T-helper 2 cell (primary cell): ENCODE measurements at regions not wholly inside any gene's neighbourhood (a gene's known extent, or its start where the extent isn't known, plus 50 kb on each side); places are given as distances from the start of the nearest gene placed in this dataset.

Experiments
- DNase-seq, 5 experiments: peaks; one replicate each; pipeline versions ENCODE4 v3.0.0 to v3.0.0-alpha.2; 2012 to 2022

GRCh38 chr6:33950891-33951889, 147.4 kb upstream of the MLN start:
- DNase-seq: no peak

- peak in 1 of 5 experiments; percentile 8 for DNase-seq
Measured at GRCh38 chr6:33950472-33950881, 146.7 kb upstream of the MLN start.

GRCh38 chr6:33949877-33950435, 146.2 kb upstream of the MLN start:
- no peak for DNase-seq

- DNase-seq: no peak
Measured at GRCh38 chr6:33949111-33949510, 145.3 kb upstream of the MLN start.

- no peak for DNase-seq
Measured at GRCh38 chr6:33947916-33948594, 144.3 kb upstream of the MLN start.

GRCh38 chr6:33947047-33947446, 143.2 kb upstream of the MLN start:
- DNase-seq: no peak

GRCh38 chr6:33945931-33946330, 142.1 kb upstream of the MLN start:
- DNase-seq: no peak

- no peak for DNase-seq
Measured at GRCh38 chr6:33944686-33945411, 141.0 kb upstream of the MLN start.

GRCh38 chr6:33936886-33937285, 133.1 kb upstream of the MLN start:
- no peak for DNase-seq

GRCh38 chr6:33935439-33936080, 131.8 kb upstream of the MLN start:
- no peak for DNase-seq

GRCh38 chr6:33934731-33935270, 131.0 kb upstream of the MLN start:
- DNase-seq: no peak

- DNase-seq: no peak
Measured at GRCh38 chr6:33933101-33933500, 129.3 kb upstream of the MLN start.

GRCh38 chr6:33931799-33932198, 128.0 kb upstream of the MLN start:
- no peak for DNase-seq

- peak in 1 of 5 experiments; percentile 3 for DNase-seq
Measured at GRCh38 chr6:33929575-33930288, 125.9 kb upstream of the MLN start.

- no peak for DNase-seq
Measured at GRCh38 chr6:33927616-33928015, 123.8 kb upstream of the MLN start.

- DNase-seq: no peak
Measured at GRCh38 chr6:33927112-33927511, 123.3 kb upstream of the MLN start.

- DNase-seq: no peak
Measured at GRCh38 chr6:33926451-33926850, 122.6 kb upstream of the MLN start.

- DNase-seq: no peak
Measured at GRCh38 chr6:33925936-33926335, 122.1 kb upstream of the MLN start.

- no peak for DNase-seq
Measured at GRCh38 chr6:33925210-33925609, 121.4 kb upstream of the MLN start.

GRCh38 chr6:33924681-33925080, 120.9 kb upstream of the MLN start:
- DNase-seq: no peak

- peak in 1 of 5 experiments; percentile 10 for DNase-seq
Measured at GRCh38 chr6:33923857-33924514, 120.2 kb upstream of the MLN start.
